Nephron progenitor cell (in vitro differentiated cells): ENCODE measurements at regions not wholly inside any gene's neighbourhood (a gene's known extent, or its start where the extent isn't known, plus 50 kb on each side); places are given as distances from the start of the nearest gene placed in this dataset.

Experiments used
- DNase-seq: peaks from one replicate; pipeline ENCODE4 v3.0.0; 2021
- H3K27ac Mint-ChIP-seq: 2 replicates; pipeline ENCODE4 v1.8.0; 2021; ENCODE audit warnings: mild to moderate bottlenecking, moderate library complexity, mixed read lengths
- H3K27me3 Mint-ChIP-seq: 2 replicates; pipeline ENCODE4 v1.8.0; 2021; ENCODE audit warnings: mild to moderate bottlenecking, low read depth, mixed read lengths; ENCODE audit not compliant: poor library complexity
- H3K36me3 Mint-ChIP-seq: 2 replicates; pipeline ENCODE4 v1.8.0; 2021; ENCODE audit warnings: low read depth, mixed read lengths
- H3K4me1 Mint-ChIP-seq: 2 replicates; pipeline ENCODE4 v1.8.0; 2021; ENCODE audit warnings: mixed read lengths
- H3K4me3 Mint-ChIP-seq: 2 replicates; pipeline ENCODE4 v1.8.0; 2021; ENCODE audit warnings: mild to moderate bottlenecking, moderate library complexity, mixed read lengths
- H3K9me3 Mint-ChIP-seq: 2 replicates; pipeline ENCODE4 v1.8.0; 2021; ENCODE audit warnings: mild to moderate bottlenecking, moderate library complexity, mixed read lengths
- CTCF ChIP-seq: fragments of 200-600 bp; sonication (generic); IDR thresholded peaks from 2 replicates; pipeline ENCODE4 v1.5.0; 2021; ENCODE audit warnings: antibody characterized with exemption

DNA sequence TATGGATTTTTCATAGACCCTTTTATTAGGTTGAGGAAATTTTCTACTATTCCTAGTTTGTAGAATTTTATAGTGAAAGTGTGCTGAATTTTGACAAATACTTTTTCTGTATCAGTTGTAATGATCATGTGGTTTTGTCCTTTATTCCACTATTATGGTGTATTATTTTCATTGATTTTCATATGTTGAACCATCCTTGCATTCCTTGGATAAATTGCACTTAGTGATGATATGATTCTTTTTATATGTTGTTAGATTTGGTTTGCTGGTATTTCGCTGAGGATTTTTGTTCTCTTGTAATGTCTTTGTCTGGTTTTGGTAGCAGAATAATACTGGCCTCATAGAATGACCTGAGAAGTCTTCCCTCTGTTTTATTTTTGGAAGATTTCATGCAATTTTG lies 140.6 kb upstream of the CDK6 start:
- Mint-ChIP-seq H3K27me3 (no peaks in the 10 kb centered on the region), H3K36me3 (peaks cover 5% of the 10 kb centered on the region), H3K4me1 (no peaks in the 10 kb centered on the region), H3K27ac (no peak overlapping the region), H3K4me3 (no peak overlapping the region), H3K9me3 (peaks cover 40% of the 10 kb centered on the region)
- TF ChIP-seq CTCF, result no peak
- DNase-seq, result no peak

DNA sequence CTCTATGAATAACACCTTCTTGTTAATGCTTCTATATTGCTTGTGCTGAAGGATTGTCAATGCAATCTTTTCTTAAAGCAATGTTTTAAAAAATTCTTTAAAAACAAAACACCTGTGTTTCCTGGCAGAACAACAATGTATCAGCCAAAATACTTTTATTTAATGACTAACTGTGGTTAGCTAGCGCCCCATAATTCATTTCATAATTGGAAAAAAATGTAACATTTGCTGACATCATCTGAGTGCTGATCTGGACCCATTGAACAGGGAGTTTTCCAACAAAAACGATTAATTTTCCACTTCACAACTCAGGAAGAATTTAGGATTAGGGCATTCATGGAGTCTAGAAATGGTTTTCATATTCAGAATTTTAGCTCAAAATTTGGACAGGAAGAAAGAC lies 137.6 kb upstream of the CDK6 start:
- H3K27ac Mint-ChIP-seq, result no peak overlapping the region
- peaks cover 5% of the 10 kb centered on the region for H3K36me3 Mint-ChIP-seq
- H3K27me3 Mint-ChIP-seq, result peaks cover 2% of the 10 kb centered on the region
- DNase-seq, result no peak
- H3K4me3 Mint-ChIP-seq, result no peak overlapping the region
- peaks cover 26% of the 10 kb centered on the region for H3K9me3 Mint-ChIP-seq
- TF ChIP-seq CTCF, result no peak
- H3K4me1 Mint-ChIP-seq, result no peaks in the 10 kb centered on the region

- Mint-ChIP-seq H3K36me3 (peaks cover 5% of the 10 kb centered on the region), H3K4me3 (no peak overlapping the region), H3K27ac (no peak overlapping the region), H3K9me3 (peaks cover 20% of the 10 kb centered on the region), H3K27me3 (peaks cover 3% of the 10 kb centered on the region), H3K4me1 (no peaks in the 10 kb centered on the region)
- no peak for TF ChIP-seq CTCF
- no peak for DNase-seq
These were observed 136.9 kb upstream of the CDK6 start for GRCh38 chr7:92973293-92973731.

- peaks cover 3% of the 10 kb centered on the region for H3K27me3 Mint-ChIP-seq
- no peaks in the 10 kb centered on the region for H3K36me3 Mint-ChIP-seq
- no peak for DNase-seq
- no peak overlapping the region for H3K4me3 Mint-ChIP-seq
- no peak for TF ChIP-seq CTCF
- no peak overlapping the region for H3K27ac Mint-ChIP-seq
- peaks cover 12% of the 10 kb centered on the region for H3K9me3 Mint-ChIP-seq
- no peaks in the 10 kb centered on the region for H3K4me1 Mint-ChIP-seq
These were observed 136.1 kb upstream of the CDK6 start for GRCh38 chr7:92972441-92972840.

GRCh38 chr7:92969061-92969460 lies 132.7 kb upstream of the CDK6 start:
- no peak for TF ChIP-seq CTCF
- Mint-ChIP-seq H3K27me3 (peaks cover 3% of the 10 kb centered on the region), H3K9me3 (no peaks in the 10 kb centered on the region), H3K4me3 (no peak overlapping the region), H3K36me3 (no peaks in the 10 kb centered on the region), H3K27ac (no peak overlapping the region), H3K4me1 (no peaks in the 10 kb centered on the region)
- DNase-seq, result no peak

DNA sequence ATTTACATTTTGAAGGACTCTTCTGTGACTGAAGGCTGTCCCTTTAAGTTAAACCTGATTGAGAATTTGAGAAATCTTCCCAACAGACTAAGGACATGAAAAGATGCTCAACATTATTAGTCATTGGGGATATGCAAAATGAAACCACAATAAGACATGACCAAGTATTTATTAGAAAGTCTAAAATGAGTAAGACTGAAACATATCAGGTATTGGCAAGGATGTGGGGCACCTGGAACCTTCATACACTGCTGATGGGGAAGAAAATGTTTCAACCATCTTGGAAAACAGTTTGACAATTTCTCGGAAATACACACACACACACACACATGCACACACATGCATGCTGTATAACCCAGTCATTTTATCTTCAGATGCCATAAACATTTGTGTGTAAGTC lies 132.1 kb upstream of the CDK6 start:
- DNase-seq, result no peak
- no peak for TF ChIP-seq CTCF
- Mint-ChIP-seq H3K36me3 (no peaks in the 10 kb centered on the region), H3K9me3 (no peaks in the 10 kb centered on the region), H3K27me3 (peaks cover 3% of the 10 kb centered on the region), H3K4me3 (no peak overlapping the region), H3K27ac (no peak overlapping the region), H3K4me1 (no peaks in the 10 kb centered on the region)
